ENCODE measurements at regions not wholly inside any gene's neighbourhood (a gene's known extent, or its start where the extent isn't known, plus 50 kb on each side); places are given as distances from the start of the nearest gene placed in this dataset.
A peak's percentile ranks its signal among the peaks of the same experiment; 100 is the strongest.

GRCh38 chr13:46982856-46983582 lies 86.2 kb upstream of the HTR2A start:
- DNase-seq (ENCODE audit: low read depth), result no peak

GRCh38 chr13:46975173-46975572 lies 78.3 kb upstream of the HTR2A start:
- DNase-seq (ENCODE audit: low read depth), result no peak

GRCh38 chr13:46968450-46968849 lies 71.6 kb upstream of the HTR2A start:
- no peak for DNase-seq (ENCODE audit: low read depth)

- DNase-seq (ENCODE audit: low read depth), result peak; percentile 28
These were observed 68.1 kb upstream of the HTR2A start for GRCh38 chr13:46964789-46965527.

GRCh38 chr13:46963904-46964303 lies 67.1 kb upstream of the HTR2A start:
- DNase-seq (ENCODE audit: low read depth), result no peak

- peak; percentile 27 for DNase-seq (ENCODE audit: low read depth)
These were observed 65.6 kb upstream of the HTR2A start for GRCh38 chr13:46962281-46962941.

GRCh38 chr13:46961719-46962118 lies 64.9 kb upstream of the HTR2A start:
- DNase-seq (ENCODE audit: low read depth), result peak; percentile 74

- DNase-seq (ENCODE audit: low read depth), result no peak
These were observed 57.1 kb upstream of the HTR2A start for GRCh38 chr13:46953941-46954340.

- DNase-seq (ENCODE audit: low read depth), result no peak
These were observed 56.5 kb upstream of the HTR2A start for GRCh38 chr13:46953331-46953730.

GRCh38 chr13:46951516-46951915 lies 54.7 kb upstream of the HTR2A start:
- DNase-seq (ENCODE audit: low read depth), result peak; percentile 5

- DNase-seq (ENCODE audit: low read depth), result no peak
These were observed 52.4 kb upstream of the HTR2A start for GRCh38 chr13:46949211-46949610.

- no peak for DNase-seq (ENCODE audit: low read depth)
These were observed 51.5 kb upstream of the HTR2A start for GRCh38 chr13:46948338-46948737.

GRCh38 chr13:46947425-46948191 lies 50.8 kb upstream of the HTR2A start:
- no peak for DNase-seq (ENCODE audit: low read depth)

Data from amniotic epithelial cell (primary cell).